IPS-NIHi11 (cell line): ENCODE measurements at regions not wholly inside any gene's neighbourhood (a gene's known extent, or its start where the extent isn't known, plus 50 kb on each side); places are given as distances from the start of the nearest gene placed in this dataset.

ENCODE experiments used
- DNase-seq: peaks from one replicate; pipeline ENCODE4 v3.0.0; 2012; ENCODE audit warnings: mixed read lengths, low spot score

DNA sequence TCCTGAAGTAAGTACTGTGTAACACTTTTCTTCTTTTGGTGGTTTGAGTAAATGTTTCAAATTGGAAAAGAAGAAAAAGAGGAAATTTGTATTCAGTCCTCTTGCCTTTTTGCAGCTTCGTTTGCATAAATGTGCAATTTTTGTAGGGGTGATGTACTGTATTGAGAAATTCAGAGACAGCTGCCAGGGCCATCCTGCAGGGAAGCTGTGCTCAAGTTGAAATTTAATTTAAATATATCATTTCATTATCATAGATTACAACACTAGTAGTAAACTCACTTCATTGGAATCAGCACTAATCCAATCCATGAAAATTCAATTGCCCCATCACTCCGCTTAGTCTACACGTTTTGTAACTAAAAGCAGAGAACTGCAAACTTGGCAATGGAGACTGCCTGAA lies 415.4 kb downstream of the DNAJB9 start:
- DNase-seq, result no peak

DNA sequence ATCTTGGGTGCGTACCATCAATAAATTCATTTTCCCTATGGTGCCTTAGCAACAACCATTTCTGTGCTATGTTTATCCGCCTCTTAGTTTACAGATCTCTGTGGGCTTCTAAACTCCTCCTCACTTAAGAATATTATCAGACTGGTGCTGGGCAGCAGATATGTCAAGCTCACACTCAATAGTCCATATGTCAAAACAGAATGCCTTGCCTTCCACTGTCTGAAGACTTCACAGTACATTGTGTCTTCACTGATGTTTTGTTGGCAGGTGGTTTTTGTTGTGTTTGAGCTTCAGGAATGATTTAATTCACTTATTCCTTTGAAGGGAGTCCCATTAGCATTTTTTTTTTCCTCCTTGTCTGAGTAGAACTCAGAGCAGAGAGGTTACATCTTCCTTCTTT lies 419.6 kb downstream of the DNAJB9 start:
- no peak for DNase-seq

DNA sequence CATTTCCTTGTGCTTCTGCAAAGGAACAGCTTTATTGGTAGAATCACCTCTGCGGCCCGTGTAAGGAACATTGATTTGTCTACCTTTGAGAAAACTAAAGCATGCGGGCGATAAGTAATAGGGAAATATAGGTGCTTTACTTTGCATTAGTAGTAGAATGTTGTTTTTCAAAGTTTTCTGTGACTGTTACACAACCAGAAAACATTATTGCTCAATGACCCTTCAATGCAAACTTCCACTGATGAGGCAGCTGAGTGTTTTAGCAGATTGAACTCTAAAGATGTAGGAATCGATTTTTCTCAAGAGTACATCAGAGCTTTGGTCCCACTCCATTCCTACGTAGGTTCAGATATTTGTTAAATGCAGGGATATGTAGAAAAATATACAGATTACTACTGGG lies 427.8 kb downstream of the DNAJB9 start:
- DNase-seq, result no peak

DNA sequence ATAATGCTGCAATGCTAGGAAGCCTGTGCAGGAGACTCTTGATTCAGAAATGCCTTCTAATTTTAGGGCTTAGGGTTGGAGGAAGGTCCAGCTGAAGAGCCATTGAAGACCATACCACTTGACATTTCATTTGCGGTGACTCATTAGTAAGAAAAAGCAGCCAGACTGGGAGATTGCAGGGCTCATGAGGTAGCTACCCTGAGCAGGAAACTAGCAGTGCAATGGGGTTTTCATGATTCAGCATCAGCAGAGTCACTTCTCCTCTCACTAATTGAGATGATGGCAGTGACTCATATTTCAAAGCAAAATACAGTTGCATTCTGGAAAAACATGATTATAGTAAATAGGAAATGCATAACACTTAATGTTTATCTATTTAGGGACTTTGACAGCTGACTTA lies 434.1 kb downstream of the DNAJB9 start:
- no peak for DNase-seq

DNA sequence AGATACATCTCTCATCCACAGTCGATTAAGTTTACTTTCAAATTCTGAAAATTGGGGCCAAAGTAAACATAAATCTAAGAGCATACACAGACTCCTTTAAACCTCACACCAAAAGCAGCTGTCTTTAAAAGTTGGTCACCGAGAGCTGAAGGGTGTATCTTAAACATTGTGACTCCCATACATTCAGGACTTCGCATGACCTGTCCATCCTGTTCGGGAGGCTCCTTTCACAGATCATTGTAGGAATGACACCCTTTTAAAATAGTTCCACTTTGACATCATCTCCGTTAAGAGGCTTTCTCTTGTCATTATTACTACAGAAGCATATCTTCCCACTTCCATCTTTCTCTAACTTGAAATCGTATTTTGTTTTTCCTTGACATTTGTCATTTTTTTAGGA lies 440.0 kb downstream of the DNAJB9 start:
- no peak for DNase-seq

DNA sequence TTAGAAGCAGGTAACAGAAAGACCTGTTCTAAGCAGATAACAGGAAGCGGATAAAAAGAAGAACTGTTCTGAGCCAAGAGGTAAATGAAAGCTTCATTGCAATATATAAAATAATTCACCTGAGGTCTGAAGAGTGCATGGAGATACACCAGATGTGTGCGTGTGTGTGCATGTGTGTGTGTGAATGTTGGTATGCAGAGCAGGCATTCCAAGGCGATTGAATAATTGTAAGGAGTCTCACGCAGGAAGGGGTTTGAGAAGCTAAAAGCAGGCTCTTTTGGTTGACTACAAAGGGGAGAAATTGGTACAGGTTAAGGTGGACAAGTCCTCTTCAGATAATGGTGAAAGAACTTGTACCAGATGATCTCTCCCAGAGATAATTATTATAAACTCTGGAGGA lies 450.6 kb downstream of the DNAJB9 start:
- DNase-seq, result no peak

DNA sequence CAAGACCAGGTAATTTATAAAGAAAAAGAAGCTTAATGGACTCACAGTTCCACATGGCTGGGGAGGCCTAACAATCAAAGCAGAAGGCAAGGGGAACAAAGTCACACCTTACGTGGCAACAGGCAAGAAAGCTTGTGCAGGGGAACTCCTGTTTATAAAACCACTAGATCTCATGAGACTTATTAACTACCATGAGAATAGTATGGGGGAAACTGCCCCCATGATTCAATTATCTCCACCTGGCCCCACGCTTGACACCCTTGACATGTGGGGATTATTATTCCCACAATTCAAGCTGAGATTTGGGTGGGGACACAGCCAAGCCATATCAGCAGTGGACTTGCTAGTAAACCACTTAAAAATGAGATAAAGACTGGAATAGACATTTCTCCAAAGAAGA lies 451.7 kb downstream of the DNAJB9 start:
- DNase-seq, result no peak

DNA sequence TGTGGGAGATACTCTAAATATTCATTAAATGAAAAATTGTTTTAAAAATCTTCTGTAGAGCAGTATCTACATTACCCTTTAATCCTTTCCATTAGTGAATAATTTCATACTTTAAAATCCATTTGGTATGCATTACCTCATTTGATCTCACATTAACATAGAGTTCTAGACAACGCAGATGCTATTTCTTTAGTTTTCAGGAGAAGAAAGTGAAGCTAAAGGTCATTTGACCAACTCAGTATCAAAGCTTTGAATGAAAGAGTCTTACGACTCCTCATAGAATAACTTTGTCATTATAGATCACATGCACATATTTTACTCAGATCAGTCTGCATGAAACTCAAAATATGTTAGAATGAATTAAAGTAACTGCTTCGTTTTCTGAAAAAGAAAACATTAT lies 460.2 kb downstream of the DNAJB9 start:
- no peak for DNase-seq

DNA sequence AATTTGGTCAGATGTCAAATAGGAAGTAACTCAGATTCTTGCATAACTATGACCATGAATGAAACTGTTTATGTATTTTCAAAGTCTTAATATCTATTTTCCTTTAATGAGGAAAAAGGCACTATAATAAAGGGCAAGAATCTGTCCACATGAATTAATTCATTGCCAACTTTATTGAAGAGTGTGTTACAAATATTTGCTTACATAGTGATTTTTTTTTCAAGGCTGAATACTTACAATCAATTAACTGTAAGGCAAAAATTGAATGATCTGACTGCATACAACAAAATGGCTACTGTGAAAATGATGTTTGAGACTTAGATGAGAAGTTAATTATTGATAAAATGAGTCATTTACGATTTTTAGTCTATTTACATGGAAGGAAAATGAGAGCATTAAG lies 475.0 kb downstream of the DNAJB9 start:
- DNase-seq, result no peak

DNA sequence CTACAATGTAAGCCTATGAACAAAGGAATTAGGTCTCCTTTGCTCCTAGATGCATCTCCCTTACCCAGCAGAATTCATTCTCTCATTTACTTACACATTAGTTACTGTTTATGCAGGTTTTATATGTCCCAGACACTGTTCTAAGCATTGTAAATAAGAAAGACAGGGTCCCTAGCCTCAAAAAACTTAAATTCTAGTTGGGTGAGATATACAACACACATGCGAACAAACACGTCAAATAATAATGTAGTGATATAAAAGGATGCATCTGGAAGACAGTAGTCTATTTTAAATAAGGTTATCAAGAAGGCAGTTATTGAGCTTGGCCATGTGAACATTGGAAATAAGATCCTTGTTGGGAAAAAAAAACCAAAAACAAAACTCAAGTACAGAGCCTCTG lies 479.7 kb downstream of the DNAJB9 start:
- no peak for DNase-seq

DNA sequence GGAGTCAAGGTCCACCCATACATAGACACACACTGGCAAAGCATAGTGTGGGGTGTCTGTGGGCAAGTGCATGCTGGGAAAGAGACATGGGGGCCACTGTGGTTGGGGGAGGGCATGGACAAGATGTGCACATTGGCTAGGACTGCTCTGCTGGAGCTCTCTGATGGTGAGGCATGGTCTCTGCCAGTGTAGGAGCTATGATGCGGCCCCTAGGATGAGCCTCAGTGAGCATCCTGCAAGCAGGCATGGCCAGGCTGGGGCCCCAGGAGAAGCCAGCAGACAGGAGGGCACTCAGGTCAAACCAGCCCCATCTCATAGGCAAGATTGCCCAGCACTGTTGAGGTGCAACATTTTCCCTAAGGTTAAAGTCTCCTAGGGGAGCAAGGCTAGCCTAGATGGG lies 489.4 kb downstream of the DNAJB9 start:
- DNase-seq, result no peak

DNA sequence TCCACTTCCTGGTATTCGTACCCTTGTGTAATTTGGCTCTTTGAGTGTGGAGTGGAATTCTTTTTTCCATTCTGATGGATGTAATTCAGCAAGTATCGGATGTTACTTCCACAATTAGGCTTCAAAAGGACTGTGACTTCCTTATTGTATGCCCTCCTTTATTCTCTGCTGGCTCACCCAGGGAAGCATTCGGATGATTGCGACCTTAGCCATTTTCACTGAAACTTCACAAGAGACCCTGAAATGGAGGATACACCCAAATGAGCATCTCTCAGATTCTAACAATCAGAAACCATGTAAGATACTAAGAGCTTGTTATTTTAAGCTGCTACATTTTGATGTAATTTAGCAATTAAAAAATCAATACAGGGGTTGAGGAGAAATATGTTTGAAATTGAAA lies 493.1 kb downstream of the DNAJB9 start:
- no peak for DNase-seq

DNA sequence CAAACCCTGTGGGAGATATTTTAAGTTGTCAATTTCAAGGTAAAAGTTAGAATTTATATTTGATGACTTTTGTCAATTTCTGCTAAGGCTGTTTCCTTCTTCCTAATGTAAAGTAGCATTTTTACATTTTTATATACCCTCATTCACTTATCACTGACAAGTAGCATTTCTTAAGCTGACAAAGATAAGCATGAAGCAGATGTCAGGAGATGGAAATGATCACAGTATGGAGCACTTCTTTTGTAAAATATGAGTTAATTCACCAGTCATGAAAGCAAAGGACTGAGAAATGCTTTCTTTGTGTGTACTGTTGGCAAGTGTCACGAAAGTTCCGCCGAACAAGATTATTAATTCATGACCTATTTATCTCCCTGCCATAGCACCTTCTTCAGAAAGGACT lies 503.9 kb downstream of the DNAJB9 start:
- no peak for DNase-seq

DNA sequence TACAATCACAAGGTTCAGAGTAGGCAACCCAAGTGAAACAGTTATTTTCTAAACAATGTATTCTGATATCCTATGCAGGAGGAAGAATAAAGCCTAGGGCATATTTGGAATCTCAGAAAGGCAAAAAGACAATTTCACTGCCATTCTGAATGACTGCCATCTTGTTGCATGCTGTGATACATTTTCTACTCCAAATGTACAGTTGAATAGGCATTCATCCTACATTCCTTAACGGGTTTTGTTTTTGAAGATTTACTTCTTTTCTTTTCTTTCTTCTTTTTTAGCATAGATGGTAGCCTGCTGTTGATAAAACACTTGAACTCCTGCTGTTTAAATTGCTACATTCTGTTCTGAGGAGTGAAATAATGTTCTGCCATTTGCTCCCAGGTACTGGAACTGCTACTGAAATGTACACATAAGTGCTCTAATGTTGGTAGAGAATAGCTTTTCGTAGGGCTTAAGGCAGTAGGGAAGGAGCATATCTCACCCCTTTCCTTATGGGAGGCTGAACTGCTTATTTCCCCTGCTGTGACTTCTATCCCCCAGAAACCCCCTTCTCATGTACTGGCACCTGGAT lies 506.8 kb downstream of the DNAJB9 start:
- peak; percentile 9 for DNase-seq

DNA sequence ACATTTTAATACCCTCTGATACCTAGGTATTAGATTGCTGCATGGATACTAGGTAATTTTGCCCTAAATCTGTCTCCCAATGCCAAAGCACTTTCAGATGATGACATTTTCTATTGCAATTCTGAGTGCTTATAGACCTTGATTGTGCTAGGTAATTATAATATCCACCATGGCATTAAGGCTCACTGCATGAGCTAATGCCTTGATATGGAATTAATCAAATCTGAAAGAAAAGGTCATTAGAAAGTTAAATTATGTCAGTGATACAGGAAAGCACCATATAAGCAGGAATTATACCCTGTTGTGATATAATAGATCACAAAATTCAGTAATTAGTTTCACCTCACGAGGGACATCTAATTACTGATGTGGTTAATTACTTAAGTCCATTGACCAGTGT lies 521.4 kb downstream of the DNAJB9 start:
- no peak for DNase-seq

DNA sequence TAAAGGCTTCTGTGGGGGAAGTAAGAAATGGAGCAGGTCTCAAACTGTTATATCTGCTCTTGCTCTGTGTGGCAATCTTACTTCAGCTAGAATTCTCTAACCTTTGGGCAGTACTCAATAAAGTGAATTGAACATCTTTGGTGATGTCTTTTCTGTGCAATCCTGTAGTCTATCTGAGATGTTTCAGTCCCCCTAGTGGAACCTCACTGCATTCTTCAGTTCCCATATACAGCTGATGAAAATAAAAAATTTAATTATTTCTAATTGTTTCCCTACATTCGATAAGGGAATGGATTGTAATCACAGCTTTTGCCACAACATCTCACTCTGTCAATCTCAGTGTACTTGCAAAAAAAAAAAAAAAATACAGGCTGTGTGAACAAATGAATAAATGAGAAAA lies 522.6 kb downstream of the DNAJB9 start:
- DNase-seq, result no peak

DNA sequence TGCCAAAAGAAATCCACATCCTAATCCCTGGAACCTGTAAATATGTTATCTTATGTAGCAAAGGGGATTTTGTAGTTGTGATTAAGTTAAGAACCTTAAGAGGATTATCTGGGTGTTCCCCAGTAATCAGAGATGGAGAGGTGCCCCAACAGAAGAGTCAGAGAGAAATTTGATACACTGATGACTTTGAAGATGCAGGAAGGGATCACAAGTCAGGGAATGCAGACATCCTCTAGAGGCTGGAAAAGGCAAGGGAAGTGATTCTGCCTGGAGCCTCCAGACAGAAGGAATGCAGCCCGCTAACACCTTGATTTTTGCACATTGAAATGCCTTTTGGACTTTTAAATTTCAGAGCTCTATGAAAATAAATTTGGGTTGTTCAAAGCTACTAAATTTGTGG lies 531.7 kb downstream of the DNAJB9 start:
- no peak for DNase-seq

DNA sequence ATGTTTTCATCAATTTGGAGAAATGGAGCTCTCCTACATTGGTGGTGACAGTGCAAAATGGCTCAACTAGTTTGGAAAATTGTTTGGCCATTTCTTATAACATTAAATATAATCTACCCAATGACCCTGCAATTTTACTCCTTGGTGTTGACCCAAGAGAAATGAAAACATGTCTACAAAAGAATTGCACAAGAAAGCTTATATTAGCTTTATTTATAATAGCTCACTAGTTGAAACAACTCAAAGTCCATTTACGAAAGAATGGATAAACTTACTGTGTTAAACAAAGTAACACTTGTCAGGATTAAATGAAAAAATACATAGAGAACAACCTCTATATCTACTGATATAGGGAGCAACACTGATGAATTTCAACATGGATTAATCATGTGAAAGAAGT lies 539.9 kb downstream of the DNAJB9 start:
- DNase-seq, result no peak

DNA sequence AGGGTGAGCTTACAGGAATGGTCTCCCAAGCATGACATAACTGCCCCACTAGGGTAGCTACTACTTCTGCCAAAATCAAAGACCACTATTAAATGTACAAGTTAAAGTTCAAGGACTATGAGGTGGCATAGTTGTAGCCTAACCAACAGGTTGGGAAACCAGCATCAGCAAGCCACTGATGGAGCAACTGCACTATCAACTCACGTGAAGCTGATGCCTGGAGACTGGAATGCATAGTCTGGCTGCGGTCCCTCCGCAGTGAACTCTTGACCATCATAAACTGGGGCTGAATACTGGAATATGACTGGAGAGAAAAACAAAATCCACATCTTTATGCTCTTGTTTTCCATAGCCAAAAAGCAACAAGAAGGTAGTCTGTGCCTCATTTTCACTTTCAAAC lies 541.4 kb downstream of the DNAJB9 start:
- no peak for DNase-seq

DNA sequence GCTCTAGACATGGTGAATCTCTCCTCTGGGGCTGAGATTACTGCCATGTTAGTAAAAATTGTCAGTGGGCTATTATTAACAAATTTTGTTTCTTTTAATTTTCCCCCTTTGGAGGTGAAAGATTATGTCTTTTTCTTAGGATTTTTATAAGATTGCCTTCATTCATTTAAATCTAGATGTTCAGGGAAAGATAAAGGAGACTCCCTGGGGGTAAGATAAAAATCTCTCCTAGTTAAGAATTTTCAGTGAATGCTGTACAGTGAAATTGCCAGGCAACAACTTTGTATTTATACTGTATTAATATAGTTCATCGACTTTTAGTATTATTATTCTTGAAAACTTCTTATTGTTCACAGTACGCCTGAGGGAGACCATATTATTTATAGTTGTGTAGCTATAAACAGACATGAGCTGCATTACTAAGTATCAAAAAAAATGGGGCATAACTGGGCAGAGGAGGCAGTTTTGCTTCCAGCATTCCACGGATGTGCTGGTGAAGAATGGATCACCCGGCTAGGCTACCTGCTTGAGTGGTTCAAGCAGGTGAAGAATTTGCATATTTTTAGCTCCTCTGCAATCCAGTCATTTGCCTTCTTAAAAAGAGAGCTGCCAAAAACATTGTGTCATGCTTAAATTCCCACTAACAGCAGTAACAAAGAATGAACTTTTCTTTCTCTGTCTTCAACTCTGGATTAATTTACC lies 552.1 kb downstream of the DNAJB9 start:
- DNase-seq, result no peak

DNA sequence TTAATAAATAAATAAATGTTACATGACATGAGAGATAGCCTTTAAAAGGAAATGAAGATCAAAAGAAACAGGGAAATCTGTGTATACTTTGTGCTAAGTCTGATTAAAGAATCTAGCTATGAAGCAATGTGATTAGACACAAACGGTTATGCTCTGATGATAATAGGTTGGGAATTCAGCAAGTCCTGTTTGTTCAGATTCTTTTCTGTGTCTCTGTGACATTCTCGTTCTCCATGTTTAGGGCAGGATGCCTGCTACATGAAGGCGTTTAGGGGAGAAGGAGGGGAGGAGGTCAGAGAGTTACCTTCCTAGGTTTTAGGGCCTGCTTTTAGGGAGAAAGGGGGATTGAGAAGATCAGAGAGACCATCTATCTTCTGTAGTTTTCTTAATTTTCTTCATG lies 555.3 kb downstream of the DNAJB9 start:
- no peak for DNase-seq

DNA sequence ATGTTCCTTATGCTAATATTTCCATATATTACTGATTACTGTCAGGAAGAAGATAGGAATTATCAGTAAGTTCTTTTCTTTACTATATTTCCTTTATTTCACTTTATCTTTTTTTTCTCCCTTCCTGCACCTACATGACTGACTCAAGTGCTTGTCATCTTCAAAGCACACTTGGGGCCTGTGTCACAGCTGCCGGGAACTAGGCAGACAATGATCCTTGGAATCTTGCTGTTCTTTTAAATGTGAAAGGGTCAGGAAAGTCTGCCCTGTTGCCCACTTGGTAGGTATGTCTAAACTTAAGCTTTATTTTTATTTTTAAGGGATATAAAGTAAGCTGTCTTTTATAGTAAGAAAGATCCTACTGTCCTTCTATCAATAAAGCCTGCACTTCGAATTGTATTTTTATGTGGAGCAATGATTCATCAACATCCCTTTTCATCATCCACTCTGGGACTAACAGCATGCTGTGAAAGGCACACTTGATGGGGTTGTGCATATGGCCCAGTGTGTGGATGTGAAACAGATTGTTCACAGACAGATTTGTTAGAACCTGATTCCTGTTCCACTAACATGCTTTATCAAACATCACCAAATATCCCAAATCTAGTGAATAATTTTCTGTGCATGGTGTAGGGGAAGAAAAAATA lies 556.9 kb downstream of the DNAJB9 start:
- no peak for DNase-seq

DNA sequence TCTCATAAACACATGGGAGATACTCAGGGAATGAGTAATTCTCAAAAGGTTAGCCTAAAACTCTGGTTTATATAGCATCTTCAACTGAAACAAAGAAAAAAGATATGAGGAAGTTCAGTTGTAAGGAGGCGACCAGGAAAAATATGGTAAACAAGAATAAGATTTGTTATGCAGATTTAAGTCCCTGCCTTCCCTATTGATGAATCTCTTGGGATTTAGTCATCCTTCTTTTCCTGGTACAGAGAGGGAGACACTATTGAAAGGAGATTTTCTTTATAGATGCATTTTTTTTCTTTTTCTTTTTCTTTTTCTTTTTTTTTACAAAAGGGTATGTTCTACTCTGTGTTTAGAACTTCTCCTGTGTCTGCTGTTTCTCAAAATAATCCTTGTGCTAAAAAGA lies 557.5 kb downstream of the DNAJB9 start:
- no peak for DNase-seq

DNA sequence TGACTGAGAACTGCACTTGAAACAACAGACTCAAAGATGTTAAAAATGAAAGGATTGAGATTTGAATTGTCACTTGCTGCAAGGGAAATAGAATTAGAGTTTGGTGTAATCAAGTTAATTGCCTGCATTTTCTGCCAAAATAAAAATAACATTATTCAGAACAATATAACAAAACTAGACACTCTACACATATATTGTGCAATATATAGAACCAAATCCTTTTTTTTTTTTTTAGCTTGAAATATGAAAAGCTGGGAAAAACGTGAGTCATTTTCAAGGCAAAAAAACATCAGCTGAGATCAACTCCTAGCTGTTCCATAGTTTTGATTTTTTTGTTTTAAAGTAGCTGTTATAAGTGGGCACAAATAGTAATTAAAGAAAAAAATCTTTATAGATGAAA lies 561.5 kb downstream of the DNAJB9 start:
- no peak for DNase-seq
